ENCODE measurements at regions not wholly inside any gene's neighbourhood (a gene's known extent, or its start where the extent isn't known, plus 50 kb on each side); places are given as distances from the start of the nearest gene placed in this dataset.

DNA sequence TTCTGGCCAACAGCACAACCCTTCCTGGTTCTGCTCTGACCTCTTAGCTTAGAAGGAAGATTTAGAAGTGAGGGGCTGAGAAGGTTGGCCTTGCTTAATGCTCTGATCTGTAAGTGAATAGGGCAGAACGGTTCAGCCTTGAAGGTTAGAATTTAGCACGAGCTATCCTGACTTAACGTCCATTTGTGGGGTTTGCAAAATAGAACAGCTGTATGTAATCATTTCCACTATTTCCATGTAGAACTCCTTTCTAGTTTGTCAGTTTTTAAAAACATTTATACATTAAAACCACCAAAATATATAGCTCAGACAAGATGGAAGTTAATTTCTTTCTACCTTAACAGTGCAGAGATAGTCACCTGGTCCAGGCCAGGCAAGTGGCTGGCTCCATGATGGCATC is 89.9 kb downstream of the TBX19 start:
- TF ChIP-seq, protein P1, sequence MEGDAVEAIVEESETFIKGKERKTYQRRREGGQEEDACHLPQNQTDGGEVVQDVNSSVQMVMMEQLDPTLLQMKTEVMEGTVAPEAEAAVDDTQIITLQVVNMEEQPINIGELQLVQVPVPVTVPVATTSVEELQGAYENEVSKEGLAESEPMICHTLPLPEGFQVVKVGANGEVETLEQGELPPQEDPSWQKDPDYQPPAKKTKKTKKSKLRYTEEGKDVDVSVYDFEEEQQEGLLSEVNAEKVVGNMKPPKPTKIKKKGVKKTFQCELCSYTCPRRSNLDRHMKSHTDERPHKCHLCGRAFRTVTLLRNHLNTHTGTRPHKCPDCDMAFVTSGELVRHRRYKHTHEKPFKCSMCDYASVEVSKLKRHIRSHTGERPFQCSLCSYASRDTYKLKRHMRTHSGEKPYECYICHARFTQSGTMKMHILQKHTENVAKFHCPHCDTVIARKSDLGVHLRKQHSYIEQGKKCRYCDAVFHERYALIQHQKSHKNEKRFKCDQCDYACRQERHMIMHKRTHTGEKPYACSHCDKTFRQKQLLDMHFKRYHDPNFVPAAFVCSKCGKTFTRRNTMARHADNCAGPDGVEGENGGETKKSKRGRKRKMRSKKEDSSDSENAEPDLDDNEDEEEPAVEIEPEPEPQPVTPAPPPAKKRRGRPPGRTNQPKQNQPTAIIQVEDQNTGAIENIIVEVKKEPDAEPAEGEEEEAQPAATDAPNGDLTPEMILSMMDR (IDR thresholded peaks at IDR 0.05) = no peak
- TF ChIP-seq POLR2A (IDR thresholded peaks at IDR 0.05) = no peak

Measured in testis (tissue), 2 donors.